Vagina (tissue), 2 donors: ENCODE measurements at regions not wholly inside any gene's neighbourhood (a gene's known extent, or its start where the extent isn't known, plus 50 kb on each side); places are given as distances from the start of the nearest gene placed in this dataset.

ENCODE experiments used
- DNase-seq, 2 donors: peaks; one replicate each; pipeline ENCODE4 v3.0.0-alpha.2; 2017; ENCODE audit errors: extremely low spot score in 2 of 2
- H3K27ac ChIP-seq: fragments of 200-600 bp; sonication (generic); one replicate; pipeline ENCODE4 v1.5.1; 2019
- H3K27me3 ChIP-seq: fragments of 200-600 bp; sonication (generic); one replicate; pipeline ENCODE4 v1.5.1; 2019
- H3K36me3 ChIP-seq, 2 donors: fragments of 200-600 bp; sonication (generic); one replicate each; pipeline ENCODE4 v1.5.1; 2017 to 2019
- H3K4me1 ChIP-seq: fragments of 200-600 bp; sonication (generic); one replicate; pipeline ENCODE4 v1.5.1; 2019
- H3K4me3 ChIP-seq, 2 donors: fragments of 200-600 bp; sonication (generic); 1 replicate in 1 of 2; 2 replicates in 1 of 2; pipeline ENCODE4 v1.5.1; 2016 to 2019
- H3K9me3 ChIP-seq: fragments of 200-600 bp; sonication (generic); one replicate; pipeline ENCODE4 v1.5.1; 2019
- CTCF ChIP-seq, 3 experiments: fragments of 450-650 bp in 2 of 3; fragments of 200-600 bp in 1 of 3; sonication (generic) in 1 of 3; IDR thresholded peaks; one replicate each; pipeline ENCODE4 v1.5.1; 2017 to 2019; ENCODE audit warnings: antibody characterized with exemption in 3 of 3, mild to moderate bottlenecking in 2 of 3, moderate library complexity in 2 of 3
- POLR2A ChIP-seq, 2 donors: fragments of 450-650 bp; IDR thresholded peaks; one replicate each; pipeline ENCODE4 v1.6.1; 2017; ENCODE audit warnings: antibody characterized with exemption in 2 of 2, mild to moderate bottlenecking in 2 of 2, moderate library complexity in 2 of 2
- POLR2AphosphoS5 ChIP-seq, 2 donors: sonication (generic); formaldehyde crosslinking; IDR thresholded peaks; one replicate each; pipeline ENCODE4 v1.9.0; 2017; ENCODE audit warnings: antibody characterized with exemption in 2 of 2, mild to moderate bottlenecking in 2 of 2, low read depth in 1 of 2; ENCODE audit not compliant: insufficient read depth in 1 of 2
- intact Hi-C: fragments of 100-400 bp; cut with DNase I; formaldehyde crosslinking; loops from one replicate; pipeline ENCODE4 v1.15.1; 2023

DNA sequence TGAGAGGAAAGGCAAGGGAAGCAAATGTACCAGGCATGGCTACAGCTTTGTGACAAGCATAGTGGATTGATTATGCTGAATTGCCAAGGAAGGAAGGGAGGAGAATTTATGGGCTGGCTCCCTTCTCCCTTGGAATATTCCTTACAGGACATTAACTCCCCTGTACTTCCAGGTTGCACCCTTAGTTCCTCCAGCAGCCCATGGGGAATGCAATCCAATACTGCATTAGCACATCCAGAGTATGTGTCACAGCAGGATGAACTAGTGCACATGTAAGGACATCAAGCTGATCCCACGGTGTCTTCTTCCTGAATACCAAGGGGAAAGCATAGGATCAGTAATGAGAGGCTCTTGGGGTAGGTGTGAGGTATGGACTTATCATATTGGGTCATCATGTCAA lies 390.7 kb upstream of the POU3F2 start:
- intact Hi-C loops: no loop called here
- H3K4me3 ChIP-seq: no peak overlapping the region
- H3K27me3 ChIP-seq: no peaks in the 10 kb centered on the region
- no peaks in the 10 kb centered on the region for H3K9me3 ChIP-seq
- no peak overlapping the region for H3K27ac ChIP-seq
- TF ChIP-seq CTCF (IDR thresholded peaks at IDR 0.05) (no peak), POLR2A (IDR thresholded peaks at IDR 0.05) (no peak), POLR2AphosphoS5 (IDR thresholded peaks at IDR 0.05; ENCODE audit: insufficient read depth in 1 of 2, low read depth in 1 of 2) (no peak)
- H3K36me3 ChIP-seq: no peaks in the 10 kb centered on the region
- no peaks in the 10 kb centered on the region for H3K4me1 ChIP-seq
- no peak for DNase-seq

GRCh38 chr6:98452685-98453084 lies 381.7 kb upstream of the POU3F2 start:
- DNase-seq: no peak
- Histone ChIP-seq H3K4me3 (no peak overlapping the region), H3K4me1 (no peaks in the 10 kb centered on the region), H3K36me3 (no peaks in the 10 kb centered on the region), H3K9me3 (no peaks in the 10 kb centered on the region), H3K27me3 (no peaks in the 10 kb centered on the region), H3K27ac (no peak overlapping the region)
- no peak for TF ChIP-seq CTCF (IDR thresholded peaks at IDR 0.05)
- TF ChIP-seq POLR2A (IDR thresholded peaks at IDR 0.05): no peak
- intact Hi-C loops: no loop called here

GRCh38 chr6:98454809-98455322 lies 379.5 kb upstream of the POU3F2 start:
- H3K27ac ChIP-seq: no peak overlapping the region
- no peaks in the 10 kb centered on the region for H3K4me1 ChIP-seq
- TF ChIP-seq POLR2AphosphoS5 (IDR thresholded peaks at IDR 0.05; ENCODE audit: insufficient read depth in 1 of 2, low read depth in 1 of 2) (no peak), CTCF (IDR thresholded peaks at IDR 0.05) (no peak), POLR2A (IDR thresholded peaks at IDR 0.05) (no peak)
- H3K4me3 ChIP-seq: no peak overlapping the region
- H3K9me3 ChIP-seq: no peaks in the 10 kb centered on the region
- H3K36me3 ChIP-seq: no peaks in the 10 kb centered on the region
- intact Hi-C loops: no loop called here
- DNase-seq: no peak
- H3K27me3 ChIP-seq: no peaks in the 10 kb centered on the region

GRCh38 chr6:98458708-98459107 lies 375.7 kb upstream of the POU3F2 start:
- Histone ChIP-seq H3K4me3 (no peak overlapping the region), H3K27ac (no peak overlapping the region), H3K27me3 (no peaks in the 10 kb centered on the region), H3K36me3 (no peaks in the 10 kb centered on the region), H3K4me1 (no peaks in the 10 kb centered on the region), H3K9me3 (no peaks in the 10 kb centered on the region)
- DNase-seq: no peak
- TF ChIP-seq POLR2A (IDR thresholded peaks at IDR 0.05): no peak
- no peak for TF ChIP-seq CTCF (IDR thresholded peaks at IDR 0.05)
- TF ChIP-seq POLR2AphosphoS5 (IDR thresholded peaks at IDR 0.05; ENCODE audit: insufficient read depth in 1 of 2, low read depth in 1 of 2): no peak
- intact Hi-C loops: no loop called here

DNA sequence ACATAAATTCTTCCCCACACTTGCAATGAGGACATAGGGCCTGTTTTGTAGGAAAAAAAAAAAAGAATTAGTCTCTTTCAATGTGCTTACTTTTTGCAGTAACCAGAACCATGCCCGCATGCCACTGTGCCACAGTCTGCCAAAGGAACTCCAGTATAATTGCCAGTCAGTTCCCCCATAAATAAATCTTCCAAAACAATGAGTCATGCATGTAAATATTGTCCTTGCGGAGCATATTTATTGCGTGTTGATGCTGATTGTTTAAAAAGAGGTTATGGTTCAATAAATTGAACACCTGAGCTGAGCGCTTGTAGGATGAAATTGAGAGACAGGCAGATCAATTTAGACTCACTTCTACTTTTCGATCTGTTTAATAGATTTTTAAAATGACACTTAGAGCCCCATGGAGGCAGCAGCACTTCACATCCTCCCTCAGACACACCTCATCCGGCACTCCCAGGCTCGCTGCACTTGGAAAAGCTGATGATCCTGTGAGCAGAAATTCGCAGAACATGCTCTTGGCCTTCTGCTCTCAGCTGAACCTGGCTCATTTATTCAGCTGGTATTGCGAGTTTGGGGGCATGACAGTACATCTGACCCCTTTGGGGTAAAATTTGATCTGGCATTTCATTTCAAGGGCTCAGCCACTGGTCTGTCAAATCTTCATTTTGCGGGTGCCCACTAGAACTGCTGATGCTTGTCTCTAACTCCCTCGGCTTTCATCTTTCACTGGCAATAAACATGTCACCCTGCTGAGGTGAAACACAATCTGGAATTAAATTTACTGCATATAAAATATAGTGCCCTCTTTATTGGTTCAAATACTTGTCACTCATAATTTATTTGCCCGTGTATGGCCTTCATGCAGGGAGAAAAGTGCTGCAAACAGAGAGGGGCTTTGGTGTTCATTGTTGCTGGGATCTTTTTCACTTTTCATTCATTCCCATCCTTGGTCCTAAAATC lies 371.1 kb upstream of the POU3F2 start:
- Histone ChIP-seq H3K27ac (no peak overlapping the region), H3K36me3 (no peaks in the 10 kb centered on the region), H3K27me3 (no peaks in the 10 kb centered on the region), H3K9me3 (no peaks in the 10 kb centered on the region), H3K4me3 (no peak overlapping the region), H3K4me1 (no peaks in the 10 kb centered on the region)
- intact Hi-C loops: no loop called here
- DNase-seq: no peak
- TF ChIP-seq POLR2AphosphoS5 (IDR thresholded peaks at IDR 0.05; ENCODE audit: insufficient read depth in 1 of 2, low read depth in 1 of 2) (no peak), POLR2A (IDR thresholded peaks at IDR 0.05) (no peak), CTCF (IDR thresholded peaks at IDR 0.05) (no peak)
